CD14-positive monocyte (primary cell): ENCODE measurements at regions not wholly inside any gene's neighbourhood (a gene's known extent, or its start where the extent isn't known, plus 50 kb on each side); places are given as distances from the start of the nearest gene placed in this dataset.

Source experiments
- DNase-seq, 3 donors: peaks; one replicate each; pipeline ENCODE4 v3.0.0-alpha.2; 2011 to 2022
- H2AFZ ChIP-seq: 2 replicates; pipeline ENCODE4 v1.6.0; 2012; ENCODE audit warnings: mild to moderate bottlenecking, low read depth, low read length, inconsistent platforms; ENCODE audit not compliant: insufficient read depth, poor library complexity, severe bottlenecking
- H3K27ac ChIP-seq, 2 donors: 1 replicate in 1 of 2; 2 replicates in 1 of 2; pipeline ENCODE4 v1.5.1; 2012 to 2013; ENCODE audit warnings: low read length in 2 of 2, control low read depth in 1 of 2, inconsistent platforms in 1 of 2, low read depth in 1 of 2, mild to moderate bottlenecking in 1 of 2
- H3K27me3 ChIP-seq, 2 donors: one replicate each; pipeline versions ENCODE4 v1.6.0 to v1.6.1; 2011 to 2013; ENCODE audit warnings: low read length in 2 of 2; ENCODE audit not compliant: control insufficient read depth in 2 of 2, insufficient read depth in 2 of 2
- H3K36me3 ChIP-seq, 2 donors: replicated peaks in 1 of 2; 1 replicate in 1 of 2; 2 replicates in 1 of 2; pipeline versions ENCODE4 v1.5.1 to v1.6.1; 2012 to 2013; ENCODE audit warnings: low read length in 2 of 2, control low read depth in 1 of 2, inconsistent platforms in 1 of 2, mild to moderate bottlenecking in 1 of 2; ENCODE audit not compliant: insufficient read depth in 2 of 2, control insufficient read depth in 1 of 2
- H3K4me1 ChIP-seq, 2 donors: 1 replicate in 1 of 2; 2 replicates in 1 of 2; pipeline versions ENCODE4 v1.5.1 to v1.6.1; 2012 to 2013; ENCODE audit warnings: low read length in 2 of 2, control low read depth in 1 of 2, inconsistent platforms in 1 of 2, mild to moderate bottlenecking in 1 of 2, moderate library complexity in 1 of 2; ENCODE audit not compliant: insufficient read depth in 2 of 2, control insufficient read depth in 1 of 2
- H3K4me2 ChIP-seq: replicated peaks from 2 replicates; pipeline ENCODE3; 2012; ENCODE audit warnings: low read length, moderate library complexity, mild to moderate bottlenecking; ENCODE audit not compliant: poor library complexity, severe bottlenecking; ENCODE audit errors: extremely low read depth
- H3K4me3 ChIP-seq, 3 experiments: fragments of 200-600 bp in 1 of 3; sonication (generic) in 1 of 3; replicated peaks in 1 of 3; 1 replicate in 2 of 3; 2 replicates in 1 of 3; pipeline ENCODE4 v1.5.1; 2011 to 2013; ENCODE audit warnings: low read length in 3 of 3, mild to moderate bottlenecking in 3 of 3, control low read depth in 2 of 3, low read depth in 2 of 3, inconsistent platforms in 1 of 3, moderate library complexity in 1 of 3
- H3K79me2 ChIP-seq: 2 replicates; pipeline ENCODE4 v1.6.0; 2012; ENCODE audit warnings: mild to moderate bottlenecking, control low read depth, inconsistent platforms, low read length, moderate library complexity; ENCODE audit not compliant: insufficient read depth
- H3K9ac ChIP-seq: 2 replicates; pipeline ENCODE4 v1.6.0; 2017; ENCODE audit warnings: low read length, mild to moderate bottlenecking; ENCODE audit not compliant: insufficient read depth, poor library complexity, severe bottlenecking
- H3K9me3 ChIP-seq, 2 donors: replicated peaks in 1 of 2; 1 replicate in 1 of 2; 2 replicates in 1 of 2; pipeline versions ENCODE4 v1.5.1 to v1.6.1; 2012 to 2013; ENCODE audit warnings: low read length in 2 of 2, control low read depth in 1 of 2; ENCODE audit not compliant: control insufficient read depth in 1 of 2, insufficient read depth in 1 of 2
- H4K20me1 ChIP-seq: 2 replicates; pipeline ENCODE4 v1.6.0; 2012; ENCODE audit warnings: mild to moderate bottlenecking, low read length, control low read depth, moderate library complexity; ENCODE audit not compliant: insufficient read depth
- H3K27ac Mint-ChIP-seq, 7 donors: one replicate each; pipeline ENCODE4 v1.8.0; 2020; ENCODE audit warnings: mild to moderate bottlenecking in 7 of 7, mixed read lengths in 7 of 7, moderate library complexity in 6 of 7, inconsistent platforms in 2 of 7
- H3K27me3 Mint-ChIP-seq, 3 donors: one replicate each; pipeline ENCODE4 v1.8.0; 2021 to 2022; ENCODE audit warnings: low read depth in 3 of 3, mild to moderate bottlenecking in 3 of 3, mixed read lengths in 3 of 3, moderate library complexity in 3 of 3, inconsistent platforms in 1 of 3
- H3K36me3 Mint-ChIP-seq, 2 donors: one replicate each; pipeline ENCODE4 v1.8.0; 2020; ENCODE audit warnings: mixed read lengths in 2 of 2, inconsistent platforms in 1 of 2, mild to moderate bottlenecking in 1 of 2
- H3K4me1 Mint-ChIP-seq: one replicate; pipeline ENCODE4 v1.8.0; 2020; ENCODE audit warnings: mild to moderate bottlenecking, mixed read lengths
- H3K4me3 Mint-ChIP-seq, 2 donors: one replicate each; pipeline ENCODE4 v1.8.0; 2020; ENCODE audit warnings: mild to moderate bottlenecking in 2 of 2, mixed read lengths in 2 of 2, moderate library complexity in 1 of 2
- H3K9me3 Mint-ChIP-seq, 7 donors: one replicate each; pipeline ENCODE4 v1.8.0; 2020 to 2022; ENCODE audit warnings: mixed read lengths in 7 of 7, mild to moderate bottlenecking in 6 of 7, moderate library complexity in 6 of 7, inconsistent platforms in 2 of 7
- CTCF ChIP-seq: fragments of 200-600 bp; IDR thresholded peaks from one replicate; pipeline ENCODE4 v1.8.0; 2022; ENCODE audit warnings: antibody characterized with exemption, mild to moderate bottlenecking
- WGBS: methylation state at CpG from one replicate; pipeline ENCODE4 v1.1.5; 2013; ENCODE audit warnings: missing lambda C conversion rate; ENCODE audit not compliant: insufficient coverage; 5-methylcytosine and 5-hydroxymethylcytosine counted together
- intact Hi-C, 2 donors: fragments of 100-400 bp; cut with micrococcal nuclease; formaldehyde crosslinking; loops; one replicate each; pipeline versions ENCODE4 v1.15.0 to v1.15.1; 2023

- Histone ChIP-seq H3K27ac (no peak overlapping the region), H3K27me3 (no peaks in the 10 kb centered on the region), H3K4me3 (no peak overlapping the region), H2AFZ (no peak overlapping the region), H3K9me3 (peaks cover 5 to 6% of the 10 kb centered on the region in 2 donors), H3K4me2 (no peak overlapping the region), H3K9ac (no peak overlapping the region), H3K79me2 (no peaks in the 10 kb centered on the region), H4K20me1 (no peaks in the 10 kb centered on the region), H3K36me3 (no peaks in the 10 kb centered on the region), H3K4me1 (no peaks in the 10 kb centered on the region)
- Mint-ChIP-seq H3K27me3 (peaks cover 0 to 1% (median 0%) of the 10 kb centered on the region in 3 donors), H3K36me3 (no peaks in the 10 kb centered on the region), H3K9me3 (peaks cover 0 to 7% (median 3%) of the 10 kb centered on the region in 7 donors), H3K4me3 (no peak overlapping the region), H3K4me1 (no peaks in the 10 kb centered on the region), H3K27ac (no peak overlapping the region)
- intact Hi-C loops = no loop called here
- TF ChIP-seq CTCF = no peak
- no peak for DNase-seq
- WGBS = 71% methylated on average over 2 of the region's 6 CpGs
These were observed 646.6 kb downstream of the TLE4 start for GRCh38 chr9:80218328-80218727.

- Mint-ChIP-seq H3K4me3 (no peak overlapping the region), H3K27ac (no peak overlapping the region), H3K27me3 (peaks cover 0 to 1% (median 0%) of the 10 kb centered on the region in 3 donors), H3K4me1 (no peaks in the 10 kb centered on the region), H3K9me3 (peaks cover 6 to 23% (median 13%) of the 10 kb centered on the region in 7 donors), H3K36me3 (no peaks in the 10 kb centered on the region)
- Histone ChIP-seq H3K4me1 (no peaks in the 10 kb centered on the region), H3K27me3 (no peaks in the 10 kb centered on the region), H2AFZ (no peak overlapping the region), H4K20me1 (no peaks in the 10 kb centered on the region), H3K4me2 (no peak overlapping the region), H3K9me3 (peaks cover 29 to 34% of the 10 kb centered on the region in 2 donors), H3K27ac (no peak overlapping the region), H3K79me2 (no peaks in the 10 kb centered on the region), H3K4me3 (no peak overlapping the region), H3K36me3 (no peaks in the 10 kb centered on the region), H3K9ac (no peak overlapping the region)
- intact Hi-C loops = no loop called here
- TF ChIP-seq CTCF = no peak
- WGBS = 100% methylated on average over 6 of the region's 8 CpGs
- DNase-seq = no peak
These were observed 641.8 kb downstream of the TLE4 start for GRCh38 chr9:80213613-80214012.
